SK-N-SH (cell line): ENCODE measurements at regions not wholly inside any gene's neighbourhood (a gene's known extent, or its start where the extent isn't known, plus 50 kb on each side); places are given as distances from the start of the nearest gene placed in this dataset.

Source experiments
- CTCF ChIA-PET: fragments of 300-600, 350-600 bp; formaldehyde crosslinking; extraction: SDS; loops from one replicate; lab custom pipeline; 2021; lab: Yijun Ruan, JAX
- POLR2A ChIA-PET: fragments of 350-600 bp; sonication (Branson Sonifier 250); formaldehyde crosslinking; extraction: SDS; loops from one replicate; lab custom pipeline; 2020; ENCODE audit warnings: antibody characterized with exemption, inconsistent platforms; lab: Yijun Ruan, JAX
- DNase-seq: peaks from one replicate; pipeline ENCODE4 v3.0.0; 2012
- H2AFZ ChIP-seq: fragments of 200-600 bp; sonication (generic); 2 replicates; pipeline ENCODE4 v1.8.1; 2016; ENCODE audit warnings: antibody characterized with exemption, mild to moderate bottlenecking, low read depth
- H3F3A ChIP-seq: fragments of 200-600 bp; sonication (generic); replicated peaks from 2 replicates; pipeline ENCODE3; 2016; ENCODE audit warnings: antibody characterized with exemption, mild to moderate bottlenecking; ENCODE audit not compliant: insufficient read depth
- H3K27ac ChIP-seq, 2 experiments: fragments of 200-500 bp in 1 of 2; fragments of 200-600 bp in 1 of 2; sonication (Bioruptor generic) in 1 of 2; sonication (generic), shearing (Covaris generic) in 1 of 2; 2 replicates each; pipeline versions ENCODE4 v1.5.1 to v1.6.1; 2014 to 2016; ENCODE audit warnings: low read depth in 2 of 2, inconsistent platforms in 1 of 2, low read length in 1 of 2, mild to moderate bottlenecking in 1 of 2, mixed read lengths in 1 of 2
- H3K27me3 ChIP-seq: fragments of 200-600 bp; sonication (generic), shearing (Covaris generic); 2 replicates; pipeline ENCODE4 v1.6.1; 2016; ENCODE audit warnings: mixed run types; ENCODE audit not compliant: insufficient read depth
- H3K36me3 ChIP-seq, 2 experiments: fragments of 200-500 bp in 1 of 2; fragments of 200-600 bp in 1 of 2; sonication (Bioruptor generic) in 1 of 2; sonication (generic) in 1 of 2; replicated peaks in 1 of 2; 2 replicates each; pipeline versions ENCODE3 to v1.5.1; 2014 to 2016; ENCODE audit warnings: low read length in 1 of 2, mild to moderate bottlenecking in 1 of 2; ENCODE audit not compliant: insufficient read depth in 2 of 2, control insufficient read depth in 1 of 2
- H3K4me1 ChIP-seq, 2 experiments: fragments of 200-500 bp in 1 of 2; fragments of 200-600 bp in 1 of 2; sonication (Bioruptor generic) in 1 of 2; sonication (generic), shearing (Covaris generic) in 1 of 2; 2 replicates each; pipeline versions ENCODE4 v1.5.1 to v1.6.1; 2014 to 2016; ENCODE audit warnings: low read depth in 1 of 2, low read length in 1 of 2, mixed run types in 1 of 2; ENCODE audit not compliant: insufficient read depth in 2 of 2, control insufficient read depth in 1 of 2
- H3K4me2 ChIP-seq: fragments of 200-600 bp; sonication (generic), shearing (Covaris generic); 2 replicates; pipeline ENCODE4 v1.6.1; 2017; ENCODE audit warnings: mixed run types
- H3K4me3 ChIP-seq, 2 experiments: fragments of 200-500 bp in 1 of 2; fragments of 200-600 bp in 1 of 2; sonication (Bioruptor generic) in 1 of 2; sonication (generic), shearing (Covaris generic) in 1 of 2; 2 replicates each; pipeline versions ENCODE4 v1.5.1 to v1.8.1; 2014 to 2016; ENCODE audit warnings: low read depth in 2 of 2, inconsistent platforms in 1 of 2, low read length in 1 of 2, mild to moderate bottlenecking in 1 of 2, mixed read lengths in 1 of 2, moderate library complexity in 1 of 2
- H3K79me2 ChIP-seq: fragments of 200-600 bp; sonication (generic); 2 replicates; pipeline ENCODE4 v1.8.1; 2017; ENCODE audit warnings: mild to moderate bottlenecking; ENCODE audit not compliant: insufficient read depth
- H3K9ac ChIP-seq: fragments of 200-600 bp; sonication (generic); 2 replicates; pipeline ENCODE4 v1.6.1; 2017; ENCODE audit warnings: mixed run types
- H3K9me2 ChIP-seq: fragments of 200-600 bp; sonication (generic); 2 replicates; pipeline ENCODE4 v1.6.1; 2017; ENCODE audit warnings: mixed run types
- H3K9me3 ChIP-seq: fragments of 200-600 bp; sonication (generic); 2 replicates; pipeline ENCODE4 v1.6.1; 2017; ENCODE audit warnings: mixed run types, mild to moderate bottlenecking, moderate library complexity
- H4K20me1 ChIP-seq: fragments of 200-600 bp; sonication (generic); 2 replicates; pipeline ENCODE4 v1.6.1; 2017; ENCODE audit warnings: mild to moderate bottlenecking, mixed run types; ENCODE audit not compliant: insufficient read depth
- CHD2 ChIP-seq: fragments of 150-350 bp; IDR thresholded peaks from 2 replicates; pipeline ENCODE4 v1.6.1; 2018; ENCODE audit warnings: low read length; ENCODE audit not compliant: partially characterized antibody
- EP300 ChIP-seq, 2 experiments: IDR thresholded peaks; 2 replicates each; pipeline versions ENCODE4 v1.4.0 to v1.6.1; 2012; ENCODE audit warnings: borderline replicate concordance in 1 of 2, low read depth in 1 of 2, low read length in 1 of 2
- FOXJ3 ChIP-seq: sonication (generic); formaldehyde crosslinking; IDR thresholded peaks from 2 replicates; pipeline ENCODE4 v1.5.1; 2020; ENCODE audit warnings: mild to moderate bottlenecking, missing genetic modification reagents
- FOXM1 ChIP-seq: IDR thresholded peaks from 2 replicates; pipeline ENCODE4 v1.4.0; 2012; ENCODE audit warnings: low read depth, mild to moderate bottlenecking
- GATA2 ChIP-seq: sonication (generic); formaldehyde crosslinking; IDR thresholded peaks from 2 replicates; pipeline ENCODE4 v1.5.0; 2020; ENCODE audit warnings: mild to moderate bottlenecking, missing genetic modification reagents
- JUND ChIP-seq: IDR thresholded peaks from 2 replicates; pipeline ENCODE4 v1.4.0; 2012
- NRF1 ChIP-seq: IDR thresholded peaks from 2 replicates; pipeline ENCODE4 v1.6.1; 2012; ENCODE audit warnings: low read depth, mild to moderate bottlenecking, low read length
- RCOR1 ChIP-seq: fragments of 150-350 bp; IDR thresholded peaks from 2 replicates; pipeline ENCODE4 v1.6.1; 2017; ENCODE audit warnings: antibody characterized with exemption, low read length
- TAF1 ChIP-seq: IDR thresholded peaks from 2 replicates; pipeline ENCODE4 v1.6.1; 2012; ENCODE audit warnings: low read depth, mild to moderate bottlenecking, low read length, moderate library complexity, borderline replicate concordance
- TCF12 ChIP-seq: IDR thresholded peaks from 2 replicates; pipeline ENCODE4 v1.4.0; 2012
- TEAD4 ChIP-seq: IDR thresholded peaks from 2 replicates; pipeline ENCODE4 v1.4.0; 2012; ENCODE audit warnings: mild to moderate bottlenecking, borderline replicate concordance; ENCODE audit not compliant: insufficient read depth
- WGBS: methylation state at CpG from one replicate; pipeline ENCODE4 v1.1.6; 2017; ENCODE audit warnings: low lambda C conversion rate; 5-methylcytosine and 5-hydroxymethylcytosine counted together
- TF ChIP-seq, protein P1 (sequence below): fragments of 200-600 bp; sonication (generic); IDR thresholded peaks from 2 replicates; pipeline ENCODE4 v1.6.1; 2017; ENCODE audit warnings: antibody characterized with exemption, mild to moderate bottlenecking, moderate library complexity
- TF ChIP-seq, protein P2 (sequence below): IDR thresholded peaks from 2 replicates; pipeline ENCODE4 v1.4.0; 2012; ENCODE audit warnings: low read depth, borderline replicate concordance

- H3K27me3 ChIP-seq: peaks cover 19% of the 10 kb centered on the region; the same call in 1 of the 2 replicates
- TF ChIP-seq NRF1: no peak
- no peak for TF ChIP-seq JUND
- TF ChIP-seq GATA2: no peak
- no peak for TF ChIP-seq FOXJ3 (CRISPR knock-in tag)
- no peak for TF ChIP-seq CHD2
- POLR2A ChIA-PET: no interaction called here
- CTCF ChIA-PET: interaction anchor here (0.8 to 1.5 kb wide), 4 partner anchors 72 to 205 kb away, joined by 3 to 7 read pairs (median 3); no protein-coding TSS in a partner anchor
- H2AFZ ChIP-seq: no peak overlapping the region
- no peaks in the 10 kb centered on the region for H3K9me2 ChIP-seq
- H3K9me3 ChIP-seq: no peaks in the 10 kb centered on the region
- no peaks in the 10 kb centered on the region for H3K36me3 ChIP-seq
- H3K79me2 ChIP-seq: no peaks in the 10 kb centered on the region
- no peaks in the 10 kb centered on the region for H4K20me1 ChIP-seq
- no peak for DNase-seq
- H3K4me3 ChIP-seq: no peak overlapping the region
- H3K4me2 ChIP-seq: no peak overlapping the region
- no peaks in the 10 kb centered on the region for H3K4me1 ChIP-seq
- H3K27ac ChIP-seq: no peak overlapping the region
- 3% methylated on average over 11 of the region's 11 CpGs for WGBS
- no peak overlapping the region for H3K9ac ChIP-seq
- no peaks in the 10 kb centered on the region for H3F3A ChIP-seq
Observed at GRCh38 chr17:13230350-13231264, 212.8 kb upstream of the ELAC2 start.

GRCh38 chr17:13228225-13228624 lies 210.4 kb upstream of the ELAC2 start:
- Histone ChIP-seq H3K79me2 (no peaks in the 10 kb centered on the region), H3K9me2 (no peaks in the 10 kb centered on the region), H3K9ac (no peak overlapping the region), H3K27me3 (peaks cover 19% of the 10 kb centered on the region; the same call in 1 of the 2 replicates), H3K9me3 (no peaks in the 10 kb centered on the region), H3K36me3 (no peaks in the 10 kb centered on the region), H3K27ac (no peak overlapping the region), H2AFZ (no peak overlapping the region), H4K20me1 (no peaks in the 10 kb centered on the region), H3F3A (no peaks in the 10 kb centered on the region), H3K4me1 (no peaks in the 10 kb centered on the region), H3K4me2 (no peak overlapping the region), H3K4me3 (no peak overlapping the region)
- TF ChIP-seq TAF1: no peak
- no peak for TF ChIP-seq RCOR1
- no peak for TF ChIP-seq TEAD4
- no peak for TF ChIP-seq TCF12
- TF ChIP-seq, protein P1, sequence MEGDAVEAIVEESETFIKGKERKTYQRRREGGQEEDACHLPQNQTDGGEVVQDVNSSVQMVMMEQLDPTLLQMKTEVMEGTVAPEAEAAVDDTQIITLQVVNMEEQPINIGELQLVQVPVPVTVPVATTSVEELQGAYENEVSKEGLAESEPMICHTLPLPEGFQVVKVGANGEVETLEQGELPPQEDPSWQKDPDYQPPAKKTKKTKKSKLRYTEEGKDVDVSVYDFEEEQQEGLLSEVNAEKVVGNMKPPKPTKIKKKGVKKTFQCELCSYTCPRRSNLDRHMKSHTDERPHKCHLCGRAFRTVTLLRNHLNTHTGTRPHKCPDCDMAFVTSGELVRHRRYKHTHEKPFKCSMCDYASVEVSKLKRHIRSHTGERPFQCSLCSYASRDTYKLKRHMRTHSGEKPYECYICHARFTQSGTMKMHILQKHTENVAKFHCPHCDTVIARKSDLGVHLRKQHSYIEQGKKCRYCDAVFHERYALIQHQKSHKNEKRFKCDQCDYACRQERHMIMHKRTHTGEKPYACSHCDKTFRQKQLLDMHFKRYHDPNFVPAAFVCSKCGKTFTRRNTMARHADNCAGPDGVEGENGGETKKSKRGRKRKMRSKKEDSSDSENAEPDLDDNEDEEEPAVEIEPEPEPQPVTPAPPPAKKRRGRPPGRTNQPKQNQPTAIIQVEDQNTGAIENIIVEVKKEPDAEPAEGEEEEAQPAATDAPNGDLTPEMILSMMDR: no peak
- no peak for TF ChIP-seq CHD2
- TF ChIP-seq, protein P2, sequence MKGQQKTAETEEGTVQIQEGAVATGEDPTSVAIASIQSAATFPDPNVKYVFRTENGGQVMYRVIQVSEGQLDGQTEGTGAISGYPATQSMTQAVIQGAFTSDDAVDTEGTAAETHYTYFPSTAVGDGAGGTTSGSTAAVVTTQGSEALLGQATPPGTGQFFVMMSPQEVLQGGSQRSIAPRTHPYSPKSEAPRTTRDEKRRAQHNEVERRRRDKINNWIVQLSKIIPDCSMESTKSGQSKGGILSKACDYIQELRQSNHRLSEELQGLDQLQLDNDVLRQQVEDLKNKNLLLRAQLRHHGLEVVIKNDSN: no peak
- no peak for TF ChIP-seq EP300 (IDR thresholded peaks at IDR 0.05; ENCODE audit: borderline replicate concordance in 1 of 2, low read depth in 1 of 2, low read length in 1 of 2)
- no peak for TF ChIP-seq NRF1
- TF ChIP-seq FOXM1: no peak
- ChIA-PET POLR2A (no interaction called here), CTCF (interaction anchor here (2.2 kb wide), 1 partner anchor 198 kb away, joined by 7 read pairs; no protein-coding TSS in a partner anchor)
- DNase-seq: no peak
- WGBS: 0% methylated on average over 2 of the region's 2 CpGs
